Gastrocnemius medialis (tissue), 4 donors: ENCODE measurements at regions not wholly inside any gene's neighbourhood (a gene's known extent, or its start where the extent isn't known, plus 50 kb on each side); places are given as distances from the start of the nearest gene placed in this dataset.
"Not testable (repeated sequence)": the region's sequence is repeated elsewhere in the genome, so short reads cannot be mapped to it uniquely, and the experiment has no call there.

Source experiments
- ATAC-seq, 2 donors: fragments of 150-250 bp; one replicate each; pipeline ENCODE4 v1.9.1; 2016
- DNase-seq, 2 donors: peaks; one replicate each; pipeline ENCODE4 v3.0.0-alpha.2; 2019
- H3K27ac ChIP-seq, 4 donors: fragments of 200-600 bp; sonication (generic); 1 replicate in 1 of 4; 2 replicates in 3 of 4; pipeline ENCODE4 v1.5.1; 2016 to 2018; ENCODE audit warnings: mild to moderate bottlenecking in 2 of 4, moderate library complexity in 1 of 4
- H3K27me3 ChIP-seq, 3 donors: fragments of 200-600 bp; sonication (generic) in 2 of 3; 1 replicate in 1 of 3; 2 replicates in 2 of 3; pipeline versions ENCODE4 v1.5.1 to v1.6.0; 2016 to 2019; ENCODE audit warnings: mild to moderate bottlenecking in 1 of 3, moderate library complexity in 1 of 3
- H3K36me3 ChIP-seq, 2 donors: fragments of 200-600 bp; sonication (generic) in 1 of 2; one replicate each; pipeline ENCODE4 v1.5.1; 2017 to 2018
- H3K4me1 ChIP-seq, 2 donors: fragments of 200-600 bp; sonication (generic) in 1 of 2; one replicate each; pipeline ENCODE4 v1.5.1; 2016 to 2017; ENCODE audit warnings: mild to moderate bottlenecking in 2 of 2
- H3K4me3 ChIP-seq, 4 donors: fragments of 200-600 bp; sonication (generic) in 3 of 4; 1 replicate in 1 of 4; 2 replicates in 3 of 4; pipeline ENCODE4 v1.5.1; 2016 to 2019; ENCODE audit warnings: mild to moderate bottlenecking in 2 of 4
- H3K9me3 ChIP-seq, 3 donors: fragments of 200-600 bp; sonication (generic) in 2 of 3; 1 replicate in 1 of 3; 2 replicates in 2 of 3; pipeline ENCODE4 v1.5.1; 2016 to 2019
- POLR2A ChIP-seq, 2 donors: fragments of 450-650 bp; IDR thresholded peaks; one replicate each; pipeline ENCODE4 v1.6.1; 2017; ENCODE audit warnings: antibody characterized with exemption in 2 of 2, mild to moderate bottlenecking in 2 of 2, moderate library complexity in 2 of 2
- in situ Hi-C, 4 donors: fragments of 200-750 bp; cut with MboI; loops; one replicate each; pipeline versions ENCODE4 v1.15.0 to v1.8.0; 2017; ENCODE audit warnings: low sequenced_read_pairs in 4 of 4
- intact Hi-C: fragments of 100-400 bp; cut with DNase I; formaldehyde crosslinking; loops from one replicate; pipeline ENCODE4 v1.15.1; 2023; ENCODE audit warnings: low total_unique reads
- TF ChIP-seq, protein P1 (sequence below), 5 experiments: fragments of 450-650 bp in 3 of 5; fragments of 200-600 bp in 2 of 5; sonication (generic) in 2 of 5; IDR thresholded peaks in 4 of 5; conservative IDR thresholded peaks in 1 of 5; 1 replicate in 4 of 5; 2 replicates in 1 of 5; pipeline ENCODE4 v1.5.1; 2016 to 2019; ENCODE audit warnings: antibody characterized with exemption in 5 of 5, mild to moderate bottlenecking in 3 of 5, moderate library complexity in 3 of 5

DNA sequence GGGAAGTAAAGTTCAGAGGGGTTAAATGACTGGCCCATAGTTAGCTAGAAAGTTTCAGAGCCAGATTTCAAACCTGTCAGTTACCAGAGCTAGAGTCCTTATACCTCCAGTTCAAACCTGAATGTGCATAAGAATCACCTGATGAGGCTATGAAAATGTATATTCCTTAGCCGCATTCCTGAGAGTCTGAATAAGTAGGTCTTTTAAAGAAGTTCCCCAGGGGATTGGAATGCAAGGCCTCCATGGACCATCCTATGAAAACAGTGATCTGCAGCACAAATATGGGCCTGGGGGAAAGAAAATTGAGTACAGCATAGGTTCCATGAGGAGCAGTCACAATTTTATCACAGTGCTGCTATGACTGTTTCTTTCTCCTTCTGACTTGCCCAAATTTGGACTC lies 263.9 kb upstream of the CXorf66 start:
- Histone ChIP-seq H3K36me3 (no peaks in the 10 kb centered on the region), H3K4me3 (no peak overlapping the region), H3K27me3 (no peaks in the 10 kb centered on the region), H3K9me3 (no peaks in the 10 kb centered on the region), H3K4me1 (no peaks in the 10 kb centered on the region), H3K27ac (no peak overlapping the region)
- intact Hi-C loops (no loop called here), in situ Hi-C loops (loop anchor here in 1 of 4 donors (25.0 kb wide), 1 partner anchor 92 kb away; no protein-coding TSS in a partner anchor)
- DNase-seq (no peak), ATAC-seq (no peak)
- TF ChIP-seq, protein P1, sequence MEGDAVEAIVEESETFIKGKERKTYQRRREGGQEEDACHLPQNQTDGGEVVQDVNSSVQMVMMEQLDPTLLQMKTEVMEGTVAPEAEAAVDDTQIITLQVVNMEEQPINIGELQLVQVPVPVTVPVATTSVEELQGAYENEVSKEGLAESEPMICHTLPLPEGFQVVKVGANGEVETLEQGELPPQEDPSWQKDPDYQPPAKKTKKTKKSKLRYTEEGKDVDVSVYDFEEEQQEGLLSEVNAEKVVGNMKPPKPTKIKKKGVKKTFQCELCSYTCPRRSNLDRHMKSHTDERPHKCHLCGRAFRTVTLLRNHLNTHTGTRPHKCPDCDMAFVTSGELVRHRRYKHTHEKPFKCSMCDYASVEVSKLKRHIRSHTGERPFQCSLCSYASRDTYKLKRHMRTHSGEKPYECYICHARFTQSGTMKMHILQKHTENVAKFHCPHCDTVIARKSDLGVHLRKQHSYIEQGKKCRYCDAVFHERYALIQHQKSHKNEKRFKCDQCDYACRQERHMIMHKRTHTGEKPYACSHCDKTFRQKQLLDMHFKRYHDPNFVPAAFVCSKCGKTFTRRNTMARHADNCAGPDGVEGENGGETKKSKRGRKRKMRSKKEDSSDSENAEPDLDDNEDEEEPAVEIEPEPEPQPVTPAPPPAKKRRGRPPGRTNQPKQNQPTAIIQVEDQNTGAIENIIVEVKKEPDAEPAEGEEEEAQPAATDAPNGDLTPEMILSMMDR (IDR thresholded peaks at IDR 0.05 in 4 of 5, conservative IDR thresholded peaks at IDR 0.05 in 1 of 5) = no peak
- TF ChIP-seq POLR2A (IDR thresholded peaks at IDR 0.05) = no peak

DNA sequence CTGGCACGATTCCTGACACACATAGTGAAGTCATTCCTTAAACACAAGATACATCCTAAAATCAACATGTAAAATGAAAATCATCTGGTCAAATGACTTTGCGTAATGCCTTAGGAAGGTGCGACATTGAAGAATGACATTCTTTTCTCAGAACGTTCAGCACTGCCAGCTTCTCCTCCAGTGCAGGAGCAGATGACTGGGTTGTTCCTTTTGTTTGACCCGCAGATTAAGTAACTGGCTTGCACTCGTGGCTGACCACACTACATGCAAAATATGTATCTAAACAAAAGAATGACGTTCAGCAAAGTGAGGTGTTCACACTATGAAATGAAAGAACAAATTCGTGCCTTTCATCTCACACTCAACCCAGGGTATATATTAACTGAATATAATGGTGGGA lies 260.7 kb upstream of the CXorf66 start:
- intact Hi-C loops, H3K9me3 ChIP-seq, H3K36me3 ChIP-seq, ATAC-seq, DNase-seq, H3K4me3 ChIP-seq, H3K4me1 ChIP-seq, H3K27me3 ChIP-seq, H3K27ac ChIP-seq: not testable (repeated sequence)
- in situ Hi-C loops = loop anchor here in 1 of 4 donors (25.0 kb wide), 1 partner anchor 89 kb away; no protein-coding TSS in a partner anchor

DNA sequence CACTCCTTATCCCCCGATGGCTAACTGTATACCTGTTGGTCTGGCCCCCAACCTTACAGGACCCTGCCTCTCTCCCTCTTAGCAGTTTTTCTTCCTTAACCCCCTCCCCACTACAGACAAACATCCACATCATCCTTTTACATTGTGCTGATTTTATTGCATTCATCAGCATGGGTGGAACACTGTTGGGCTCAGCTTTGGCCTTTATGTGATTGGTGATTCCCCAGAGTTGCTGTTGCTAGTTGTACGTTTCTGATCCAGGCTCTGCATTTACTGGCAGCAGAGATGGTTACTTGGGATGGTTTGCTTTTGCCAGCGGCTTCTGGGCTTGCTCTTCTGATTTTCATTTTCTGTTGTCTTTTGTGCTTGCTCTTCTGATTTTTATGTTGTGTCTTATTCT lies 250.6 kb upstream of the CXorf66 start:
- H3K27me3 ChIP-seq, ATAC-seq, intact Hi-C loops, H3K27ac ChIP-seq, in situ Hi-C loops, H3K4me3 ChIP-seq, H3K36me3 ChIP-seq, H3K4me1 ChIP-seq, H3K9me3 ChIP-seq, DNase-seq: not testable (repeated sequence)

DNA sequence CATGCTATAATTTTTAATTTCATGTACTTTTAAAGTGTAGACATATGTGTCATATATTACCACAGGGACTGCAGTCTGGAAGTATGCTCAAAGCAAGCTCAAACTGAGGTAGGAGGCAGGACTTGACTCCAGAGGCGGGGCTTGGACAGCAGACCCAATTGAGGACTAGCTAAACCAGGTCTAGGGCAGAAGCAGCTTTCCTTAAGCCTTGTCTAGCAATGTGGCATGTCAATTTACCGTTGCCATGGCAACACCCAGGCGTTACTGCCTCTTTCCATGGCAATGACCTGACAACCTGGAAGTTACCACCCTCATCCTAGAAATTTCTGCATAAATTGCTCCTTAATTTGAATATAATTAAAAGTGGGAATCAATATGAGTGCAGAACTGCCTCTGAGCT lies 249.2 kb upstream of the CXorf66 start:
- H3K36me3 ChIP-seq, DNase-seq, in situ Hi-C loops, H3K4me1 ChIP-seq, H3K9me3 ChIP-seq, ATAC-seq, H3K4me3 ChIP-seq, intact Hi-C loops, H3K27ac ChIP-seq, H3K27me3 ChIP-seq: not testable (repeated sequence)

- no peak for TF ChIP-seq POLR2A (IDR thresholded peaks at IDR 0.05)
- TF ChIP-seq, protein P1 (IDR thresholded peaks at IDR 0.05 in 4 of 5, conservative IDR thresholded peaks at IDR 0.05 in 1 of 5) = no peak
- H3K4me3 ChIP-seq = no peak overlapping the region
- H3K4me1 ChIP-seq = no peaks in the 10 kb centered on the region
- no peaks in the 10 kb centered on the region for H3K9me3 ChIP-seq
- in situ Hi-C loops = no loop called here
- intact Hi-C loops = no loop called here
- DNase-seq = no peak
- no peak for ATAC-seq
- no peaks in the 10 kb centered on the region for H3K36me3 ChIP-seq
- no peak overlapping the region for H3K27ac ChIP-seq
- no peaks in the 10 kb centered on the region for H3K27me3 ChIP-seq
Measured at GRCh38 chrX:140206657-140207056, 241.3 kb upstream of the CXorf66 start.

- Histone ChIP-seq H3K36me3 (no peaks in the 10 kb centered on the region), H3K27ac (no peak overlapping the region), H3K27me3 (no peaks in the 10 kb centered on the region), H3K9me3 (no peaks in the 10 kb centered on the region), H3K4me3 (no peak overlapping the region), H3K4me1 (no peaks in the 10 kb centered on the region)
- in situ Hi-C loops (no loop called here), intact Hi-C loops (no loop called here)
- DNase-seq = no peak
- ATAC-seq = no peak
- no peak for TF ChIP-seq POLR2A (IDR thresholded peaks at IDR 0.05)
- TF ChIP-seq, protein P1 (IDR thresholded peaks at IDR 0.05 in 4 of 5, conservative IDR thresholded peaks at IDR 0.05 in 1 of 5) = no peak
Measured at GRCh38 chrX:140190441-140191108, 225.3 kb upstream of the CXorf66 start.
